ENCODE measurements at regions not wholly inside any gene's neighbourhood (a gene's known extent, or its start where the extent isn't known, plus 50 kb on each side); places are given as distances from the start of the nearest gene placed in this dataset.

GRCh38 chr7:115429918-115430317 lies 508.0 kb downstream of the MDFIC start (continued):
- no peak for TF ChIP-seq ZNF592 (IDR thresholded peaks at IDR 0.05)

- TF ChIP-seq YY1 (IDR thresholded peaks at IDR 0.05; ENCODE audit: low read depth, low read length), result no peak
- no peaks in the 10 kb centered on the region for H3K79me2 ChIP-seq (ENCODE audit: control insufficient read depth, insufficient read depth, low read length)
- no peaks in the 10 kb centered on the region for H3K36me3 ChIP-seq (ENCODE audit: control insufficient read depth in 2 of 2, insufficient read depth in 2 of 2, low read length in 1 of 2)
- no peak overlapping the region for H3K4me2 ChIP-seq (ENCODE audit: control insufficient read depth, insufficient read depth)
- SMC1A ChIA-PET (ENCODE audit: uncharacterized antibody, unreplicated experiment), result no interaction called here
- RAD21 ChIA-PET (ENCODE audit: unreplicated experiment), result no interaction called here
- in situ Hi-C loops (cut with MboI), result no loop called here
- FAIRE-seq (no peak), ATAC-seq (no peak), DNase-seq (ENCODE audit: low read depth, low spot score) (no peak)
- CTCF ChIA-PET, result no interaction called here
- WGBS (ENCODE audit: insufficient coverage, insufficient replicate concordance, low lambda C conversion rate, missing lambda C conversion rate), result 85% methylated on average over 4 of the region's 4 CpGs
- no TSS peak for BruUV-seq (replicated peaks)
- H3K27me3 ChIP-seq (replicated peaks in 1 of 2; ENCODE audit: control insufficient read depth in 2 of 2, insufficient read depth in 2 of 2, low read length in 1 of 2), result no peaks in the 10 kb centered on the region
- no peak overlapping the region for H3K4me3 ChIP-seq
- H4K20me1 ChIP-seq (ENCODE audit: control insufficient read depth, insufficient read depth), result no peaks in the 10 kb centered on the region
- no peaks in the 10 kb centered on the region for H3K9me3 ChIP-seq (replicated peaks; ENCODE audit: control insufficient read depth, insufficient read depth, low read length)
- no peak overlapping the region for H3K27ac ChIP-seq (ENCODE audit: control insufficient read depth, insufficient read depth)
- H3K9ac ChIP-seq (ENCODE audit: control insufficient read depth, insufficient read depth, low read length), result no peak overlapping the region
- H3K4me1 ChIP-seq (ENCODE audit: control insufficient read depth, insufficient read depth, low read length), result no peaks in the 10 kb centered on the region
- no peak overlapping the region for H2AFZ ChIP-seq (ENCODE audit: control insufficient read depth, low read depth, low read length)
- intact Hi-C loops (cut with micrococcal nuclease; ENCODE audit: unreplicated experiment), result no loop called here
- POLR2A ChIA-PET, result no interaction called here
These were observed 495.8 kb downstream of the MDFIC start for GRCh38 chr7:115417662-115418061.
